H1 (cell line): ENCODE measurements at regions not wholly inside any gene's neighbourhood (a gene's known extent, or its start where the extent isn't known, plus 50 kb on each side); places are given as distances from the start of the nearest gene placed in this dataset.

Source experiments
- CTCF ChIA-PET: fragments of 300-600 bp; sonication (Branson Sonifier 250); formaldehyde crosslinking; loops from one replicate; lab custom pipeline; 2021; ENCODE audit not compliant: partially characterized antibody; lab: Charles Lee
- POLR2A ChIA-PET: fragments of 300-600 bp; sonication (Branson Sonifier 250); formaldehyde crosslinking; loops from one replicate; lab custom pipeline; 2021; ENCODE audit warnings: inconsistent platforms; ENCODE audit not compliant: partially characterized antibody; lab: Charles Lee
- DNase-seq, 2 experiments: peaks; one replicate each; pipeline versions ENCODE4 v3.0.0 to v3.0.0-alpha.2; 2010 to 2022; ENCODE audit warnings: low spot score in 2 of 2, low read depth in 1 of 2, mixed read lengths in 1 of 2
- FAIRE-seq: peaks from 2 replicates; lab custom pipeline; 2011; peaks lifted over from hg19 to GRCh38; lab: Jason Lieb, UNC
- H2AFZ ChIP-seq: 2 replicates; pipeline ENCODE4 v1.8.1; 2012; ENCODE audit warnings: low read length, inconsistent platforms
- H2AK5ac ChIP-seq: 2 replicates; pipeline ENCODE4 v1.6.1; 2013; ENCODE audit warnings: low read depth, low read length
- H2BK120ac ChIP-seq: replicated peaks from 2 replicates; pipeline ENCODE3; 2013; ENCODE audit warnings: low read depth, low read length, inconsistent platforms
- H2BK12ac ChIP-seq: 2 replicates; pipeline ENCODE4 v1.6.1; 2013; ENCODE audit warnings: low read depth, low read length
- H2BK15ac ChIP-seq: 2 replicates; pipeline ENCODE4 v1.6.1; 2013; ENCODE audit warnings: low read length
- H2BK20ac ChIP-seq: 2 replicates; pipeline ENCODE4 v1.6.1; 2013; ENCODE audit warnings: low read length
- H2BK5ac ChIP-seq: 2 replicates; pipeline ENCODE4 v1.6.1; 2013; ENCODE audit warnings: low read depth, low read length
- H3K14ac ChIP-seq: 2 replicates; pipeline ENCODE4 v1.6.1; 2013; ENCODE audit warnings: inconsistent platforms; ENCODE audit not compliant: insufficient read length
- H3K18ac ChIP-seq: 2 replicates; pipeline ENCODE4 v1.6.1; 2013; ENCODE audit warnings: low read length; ENCODE audit errors: extremely low read depth
- H3K23ac ChIP-seq: 2 replicates; pipeline ENCODE4 v1.6.1; 2013; ENCODE audit warnings: inconsistent platforms; ENCODE audit not compliant: insufficient read length
- H3K23me2 ChIP-seq: 2 replicates; pipeline ENCODE4 v1.6.1; 2013; ENCODE audit warnings: low read depth, low read length
- H3K27ac ChIP-seq: 2 replicates; pipeline ENCODE4 v1.6.1; 2011; ENCODE audit warnings: low read depth, low read length, inconsistent platforms
- H3K27me3 ChIP-seq, 4 experiments: replicated peaks in 1 of 4; 1 replicate in 1 of 4; 2 replicates in 3 of 4; pipeline versions ENCODE4 v1.6.1 to v1.8.1; 2011 to 2013; ENCODE audit warnings: low read length in 3 of 4, mild to moderate bottlenecking in 3 of 4, inconsistent platforms in 2 of 4, mixed read lengths in 2 of 4, moderate library complexity in 1 of 4; ENCODE audit not compliant: control insufficient read depth in 3 of 4, insufficient read depth in 3 of 4; ENCODE audit errors: extremely low read depth in 1 of 4
- H3K36me3 ChIP-seq, 4 experiments: 2 replicates each; pipeline versions ENCODE4 v1.6.1 to v1.8.1; 2011 to 2013; ENCODE audit warnings: mild to moderate bottlenecking in 4 of 4, low read length in 3 of 4, moderate library complexity in 2 of 4, control low read depth in 1 of 4, inconsistent platforms in 1 of 4; ENCODE audit not compliant: insufficient read depth in 4 of 4, control insufficient read depth in 2 of 4
- H3K4ac ChIP-seq: replicated peaks from 2 replicates; pipeline ENCODE3; 2013; ENCODE audit warnings: low read length, low read depth, mixed read lengths, inconsistent platforms; ENCODE audit not compliant: insufficient read length
- H3K4me1 ChIP-seq, 4 experiments: replicated peaks in 1 of 4; 1 replicate in 1 of 4; 2 replicates in 3 of 4; pipeline versions ENCODE4 v1.6.1 to v1.8.1; 2011 to 2013; ENCODE audit warnings: low read length in 3 of 4, inconsistent platforms in 2 of 4, mixed read lengths in 1 of 4; ENCODE audit not compliant: insufficient read depth in 4 of 4, control insufficient read depth in 3 of 4
- H3K4me2 ChIP-seq, 2 experiments: 2 replicates each; pipeline versions ENCODE4 v1.6.1 to v1.8.1; 2011 to 2013; ENCODE audit warnings: low read depth in 2 of 2, low read length in 2 of 2, control low read depth in 1 of 2, inconsistent platforms in 1 of 2, mild to moderate bottlenecking in 1 of 2; ENCODE audit not compliant: insufficient read depth in 1 of 2
- H3K4me3 ChIP-seq, 4 experiments: fragments of 200-600, 300-600 bp in 1 of 4; sonication (generic), shearing (Covaris generic), sonication (Bioruptor Twin) in 1 of 4; 2 replicates each; pipeline versions ENCODE4 v1.5.1 to v1.8.1; 2011 to 2016; ENCODE audit warnings: low read length in 4 of 4, low read depth in 3 of 4, control low read depth in 2 of 4, inconsistent platforms in 2 of 4, mild to moderate bottlenecking in 2 of 4, mixed read lengths in 1 of 4, moderate library complexity in 1 of 4; ENCODE audit not compliant: insufficient read depth in 2 of 4; ENCODE audit errors: extremely low read depth in 1 of 4
- H3K56ac ChIP-seq: replicated peaks from 2 replicates; pipeline ENCODE3; 2013; ENCODE audit warnings: low read depth, mild to moderate bottlenecking, mixed read lengths, low read length, inconsistent platforms; ENCODE audit not compliant: insufficient read length
- H3K79me1 ChIP-seq: 2 replicates; pipeline ENCODE4 v1.6.1; 2013; ENCODE audit warnings: low read depth, low read length, control low read depth
- H3K79me2 ChIP-seq, 2 experiments: 2 replicates each; pipeline versions ENCODE4 v1.6.1 to v1.8.1; 2012 to 2013; ENCODE audit warnings: low read length in 2 of 2, mild to moderate bottlenecking in 2 of 2, inconsistent platforms in 1 of 2; ENCODE audit not compliant: insufficient read depth in 2 of 2, control insufficient read depth in 1 of 2
- H3K9ac ChIP-seq, 4 experiments: replicated peaks in 1 of 4; 1 replicate in 1 of 4; 2 replicates in 3 of 4; pipeline versions ENCODE4 v1.6.1 to v1.8.1; 2011 to 2013; ENCODE audit warnings: low read depth in 3 of 4, low read length in 3 of 4, control low read depth in 2 of 4, mild to moderate bottlenecking in 2 of 4, moderate library complexity in 2 of 4, inconsistent platforms in 1 of 4; ENCODE audit errors: extremely low read depth in 1 of 4
- H3K9me3 ChIP-seq, 2 experiments: 2 replicates each; pipeline versions ENCODE4 v1.6.1 to v1.8.1; 2012 to 2013; ENCODE audit warnings: mild to moderate bottlenecking in 2 of 2, moderate library complexity in 2 of 2, control low read depth in 1 of 2, inconsistent platforms in 1 of 2, low read depth in 1 of 2, low read length in 1 of 2, mixed read lengths in 1 of 2; ENCODE audit not compliant: insufficient read depth in 2 of 2
- H4K20me1 ChIP-seq, 2 experiments: replicated peaks in 1 of 2; 2 replicates each; pipeline versions ENCODE3 to v1.8.1; 2011 to 2013; ENCODE audit warnings: inconsistent platforms in 2 of 2, low read length in 2 of 2, mild to moderate bottlenecking in 1 of 2; ENCODE audit not compliant: insufficient read depth in 2 of 2, control insufficient read depth in 1 of 2
- H4K5ac ChIP-seq: 2 replicates; pipeline ENCODE4 v1.6.1; 2013; ENCODE audit warnings: low read length, low read depth, mixed read lengths, inconsistent platforms; ENCODE audit not compliant: insufficient read length
- H4K8ac ChIP-seq: 2 replicates; pipeline ENCODE4 v1.8.0; 2013; ENCODE audit warnings: mild to moderate bottlenecking, moderate library complexity, low read length, inconsistent platforms; ENCODE audit not compliant: insufficient read depth; ENCODE audit errors: extremely low read depth
- H4K91ac ChIP-seq: replicated peaks from 2 replicates; pipeline ENCODE3; 2013; ENCODE audit warnings: low read length, mixed read lengths, inconsistent platforms; ENCODE audit not compliant: insufficient read length
- CEBPB ChIP-seq: IDR thresholded peaks from 2 replicates; pipeline ENCODE4 v1.6.1; 2012; ENCODE audit warnings: low read depth, low read length
- EP300 ChIP-seq, 2 experiments: IDR thresholded peaks; 1 replicate in 1 of 2; 2 replicates in 1 of 2; pipeline ENCODE4 v1.6.1; 2011 to 2012; ENCODE audit warnings: low read depth in 2 of 2, low read length in 2 of 2, mild to moderate bottlenecking in 2 of 2, borderline replicate concordance in 1 of 2, inconsistent platforms in 1 of 2, moderate library complexity in 1 of 2
- JUND ChIP-seq: IDR thresholded peaks from 2 replicates; pipeline ENCODE4 v1.6.1; 2011; ENCODE audit warnings: mild to moderate bottlenecking, improper control_type of control experiment, low read length
- POLR2AphosphoS5 ChIP-seq: IDR thresholded peaks from 2 replicates; pipeline ENCODE4 v1.6.1; 2011; ENCODE audit warnings: low read depth, low read length
- SAP30 ChIP-seq: fragments of 300-600 bp; sonication (generic); IDR thresholded peaks from 2 replicates; pipeline ENCODE4 v1.7.1; 2012; ENCODE audit warnings: low read length, moderate library complexity, mild to moderate bottlenecking, inconsistent platforms; ENCODE audit not compliant: insufficient read depth, insufficient replicate concordance
- WGBS, 2 experiments: shearing (Covaris generic) in 1 of 2; methylation state at CpG; one replicate each; pipeline versions ENCODE4 v1.1.6 to v1.1.7; 2013 to 2015; ENCODE audit warnings: low lambda C conversion rate in 2 of 2, mixed read lengths in 2 of 2, inconsistent platforms in 1 of 2, low coverage in 1 of 2, missing lambda C conversion rate in 1 of 2; ENCODE audit not compliant: insufficient replicate concordance in 2 of 2, insufficient coverage in 1 of 2, insufficient read length in 1 of 2; ENCODE audit errors: extremely low coverage in 1 of 2, missing lambda C conversion rate in 1 of 2; 5-methylcytosine and 5-hydroxymethylcytosine counted together

DNA sequence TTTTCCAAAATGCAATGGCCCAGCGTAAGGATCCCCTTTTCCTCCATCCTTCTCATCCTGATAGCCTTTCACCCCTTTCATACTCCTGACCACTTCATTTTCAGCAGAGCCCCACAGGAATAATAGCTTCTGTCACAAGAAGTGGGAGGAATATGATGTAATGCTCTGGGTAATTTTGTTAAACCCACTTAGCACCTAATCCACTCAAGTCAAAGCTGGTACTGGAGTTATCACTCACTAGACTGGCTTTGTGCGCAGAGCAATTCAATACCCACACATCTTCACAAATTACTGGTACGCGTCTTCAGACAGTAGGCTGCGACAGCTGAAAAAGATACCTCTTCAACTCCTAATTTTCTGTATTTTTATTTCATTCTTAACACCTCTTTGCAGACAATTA lies 2232.8 kb upstream of the WWC1 start:
- Histone ChIP-seq H2BK12ac (no peak overlapping the region), H4K8ac (no peak overlapping the region), H2AK5ac (no peak overlapping the region), H3K14ac (no peak overlapping the region), H3K23me2 (no peaks in the 10 kb centered on the region), H2BK20ac (no peak overlapping the region), H3K79me1 (no peaks in the 10 kb centered on the region), H3K4me3 (no peak overlapping the region), H4K91ac (no peak overlapping the region), H3K36me3 (no peaks in the 10 kb centered on the region; a peak in 1 of 8 replicates), H3K27me3 (no peaks in the 10 kb centered on the region), H3K23ac (no peak overlapping the region), H2AFZ (no peak overlapping the region), H4K20me1 (no peaks in the 10 kb centered on the region), H2BK120ac (no peak overlapping the region), H3K4me1 (no peaks in the 10 kb centered on the region), H3K9me3 (no peaks in the 10 kb centered on the region; a peak in 1 of 4 replicates), H3K56ac (no peak overlapping the region), H3K9ac (no peak overlapping the region), H3K79me2 (no peaks in the 10 kb centered on the region), H3K4me2 (no peak overlapping the region), H4K5ac (no peak overlapping the region), H3K18ac (no peak overlapping the region), H2BK5ac (no peak overlapping the region), H2BK15ac (no peak overlapping the region), H3K27ac (no peak overlapping the region), H3K4ac (no peak overlapping the region)
- no peak for TF ChIP-seq POLR2AphosphoS5
- TF ChIP-seq EP300 (IDR thresholded peaks at IDR 0.05; ENCODE audit: borderline replicate concordance in 1 of 2, low read depth in 2 of 2, low read length in 2 of 2) = no peak
- no peak for TF ChIP-seq CEBPB
- TF ChIP-seq SAP30 = no peak
- TF ChIP-seq JUND = no peak
- CTCF ChIA-PET = interaction anchor here (0.7 to 1.6 kb wide), 4 partner anchors 10 to 324 kb away, joined by 3 to 4 read pairs (median 3); no protein-coding TSS in a partner anchor
- no peak for FAIRE-seq
- POLR2A ChIA-PET = no interaction called here
- 94% methylated on average over 5 of the region's 5 CpGs; no CpG with 5 or more reads in 1 of the 2 experiments for WGBS, 2 experiments
- DNase-seq = no peak
